KMS-11 (cell line): ENCODE measurements at regions not wholly inside any gene's neighbourhood (a gene's known extent, or its start where the extent isn't known, plus 50 kb on each side); places are given as distances from the start of the nearest gene placed in this dataset.

Experiments used
- H2AFZ ChIP-seq: fragments of 200-600 bp; sonication (generic); 2 replicates; pipeline ENCODE4 v1.6.1; 2016; ENCODE audit warnings: antibody characterized with exemption, mixed run types, low read depth
- H3K27ac ChIP-seq: fragments of 200-600 bp; sonication (generic); 2 replicates; pipeline ENCODE4 v1.6.1; 2016; ENCODE audit warnings: mild to moderate bottlenecking, mixed run types
- H3K27me3 ChIP-seq: fragments of 200-600 bp; sonication (generic); 2 replicates; pipeline ENCODE4 v1.6.1; 2017; ENCODE audit warnings: mild to moderate bottlenecking, low read depth, mixed run types, moderate library complexity; ENCODE audit not compliant: insufficient read depth
- H3K36me3 ChIP-seq: fragments of 200-600 bp; sonication (generic); 2 replicates; pipeline ENCODE4 v1.6.1; 2017; ENCODE audit warnings: mild to moderate bottlenecking, mixed run types; ENCODE audit not compliant: insufficient read depth
- H3K4me1 ChIP-seq: fragments of 200-600 bp; sonication (generic); 2 replicates; pipeline ENCODE4 v1.6.1; 2016; ENCODE audit warnings: mild to moderate bottlenecking, low read depth, mixed run types; ENCODE audit not compliant: poor library complexity, severe bottlenecking
- H3K4me2 ChIP-seq: fragments of 200-600 bp; sonication (generic); 2 replicates; pipeline ENCODE4 v1.7.0; 2016; ENCODE audit warnings: mild to moderate bottlenecking, mixed run types
- H3K4me3 ChIP-seq: fragments of 200-600 bp; sonication (generic); IDR thresholded peaks from 2 replicates; pipeline ENCODE4 v1.6.1; 2017; ENCODE audit warnings: low read depth, low read length, mixed read lengths; ENCODE audit not compliant: insufficient read depth
- H3K79me2 ChIP-seq: fragments of 200-600 bp; sonication (generic); 2 replicates; pipeline ENCODE4 v1.6.1; 2016; ENCODE audit warnings: low read depth, mixed run types; ENCODE audit not compliant: insufficient read depth
- H3K9ac ChIP-seq: fragments of 200-600 bp; sonication (generic); 2 replicates; pipeline ENCODE4 v1.6.1; 2016; ENCODE audit warnings: mild to moderate bottlenecking, mixed run types
- H4K20me1 ChIP-seq: fragments of 200-600 bp; sonication (generic); 2 replicates; pipeline ENCODE4 v1.6.1; 2016; ENCODE audit warnings: mild to moderate bottlenecking, mixed run types; ENCODE audit not compliant: insufficient read depth
- CTCF ChIP-seq: fragments of 200-600 bp; sonication (generic); conservative IDR thresholded peaks from 2 replicates; pipeline ENCODE4 v1.6.1; 2017; ENCODE audit warnings: low read depth, mild to moderate bottlenecking, antibody characterized with exemption, low read length, moderate library complexity, mixed read lengths

DNA sequence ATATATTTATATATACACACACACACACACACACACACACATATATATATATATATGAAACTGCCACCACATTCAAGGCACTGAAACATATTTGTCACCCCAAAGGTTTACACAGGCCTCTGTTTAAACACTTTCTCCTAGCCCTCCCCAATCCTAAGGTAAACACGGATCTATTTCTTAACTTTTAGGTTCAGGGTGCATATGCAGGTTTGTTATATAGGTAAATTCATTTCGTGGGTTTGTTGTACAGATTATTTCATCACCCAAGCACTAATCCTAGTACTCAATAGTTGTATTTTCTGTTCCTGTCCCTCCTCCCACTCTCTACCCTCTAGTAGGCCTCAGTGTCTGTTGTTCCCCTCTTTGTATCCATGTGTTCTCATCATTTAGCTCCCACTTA is 305.0 kb downstream of the GPR37 start:
- Histone ChIP-seq H3K36me3 (no peaks in the 10 kb centered on the region), H3K9ac (no peak overlapping the region), H3K27ac (no peak overlapping the region), H3K4me3 (no peak overlapping the region), H3K4me1 (no peaks in the 10 kb centered on the region), H3K4me2 (no peak overlapping the region), H2AFZ (no peak overlapping the region), H4K20me1 (no peaks in the 10 kb centered on the region), H3K27me3 (no peaks in the 10 kb centered on the region), H3K79me2 (no peaks in the 10 kb centered on the region)
- TF ChIP-seq CTCF: no peak

- no peak overlapping the region for H3K4me2 ChIP-seq
- no peaks in the 10 kb centered on the region for H3K79me2 ChIP-seq
- H3K27me3 ChIP-seq: no peaks in the 10 kb centered on the region
- H3K36me3 ChIP-seq: no peaks in the 10 kb centered on the region
- no peak overlapping the region for H3K9ac ChIP-seq
- no peak for TF ChIP-seq CTCF
- no peaks in the 10 kb centered on the region for H3K4me1 ChIP-seq
- H3K27ac ChIP-seq: no peak overlapping the region
- no peak overlapping the region for H2AFZ ChIP-seq
- H4K20me1 ChIP-seq: no peaks in the 10 kb centered on the region
- no peak overlapping the region for H3K4me3 ChIP-seq
These were observed 305.5 kb downstream of the GPR37 start for GRCh38 chr7:124460056-124460450.

DNA sequence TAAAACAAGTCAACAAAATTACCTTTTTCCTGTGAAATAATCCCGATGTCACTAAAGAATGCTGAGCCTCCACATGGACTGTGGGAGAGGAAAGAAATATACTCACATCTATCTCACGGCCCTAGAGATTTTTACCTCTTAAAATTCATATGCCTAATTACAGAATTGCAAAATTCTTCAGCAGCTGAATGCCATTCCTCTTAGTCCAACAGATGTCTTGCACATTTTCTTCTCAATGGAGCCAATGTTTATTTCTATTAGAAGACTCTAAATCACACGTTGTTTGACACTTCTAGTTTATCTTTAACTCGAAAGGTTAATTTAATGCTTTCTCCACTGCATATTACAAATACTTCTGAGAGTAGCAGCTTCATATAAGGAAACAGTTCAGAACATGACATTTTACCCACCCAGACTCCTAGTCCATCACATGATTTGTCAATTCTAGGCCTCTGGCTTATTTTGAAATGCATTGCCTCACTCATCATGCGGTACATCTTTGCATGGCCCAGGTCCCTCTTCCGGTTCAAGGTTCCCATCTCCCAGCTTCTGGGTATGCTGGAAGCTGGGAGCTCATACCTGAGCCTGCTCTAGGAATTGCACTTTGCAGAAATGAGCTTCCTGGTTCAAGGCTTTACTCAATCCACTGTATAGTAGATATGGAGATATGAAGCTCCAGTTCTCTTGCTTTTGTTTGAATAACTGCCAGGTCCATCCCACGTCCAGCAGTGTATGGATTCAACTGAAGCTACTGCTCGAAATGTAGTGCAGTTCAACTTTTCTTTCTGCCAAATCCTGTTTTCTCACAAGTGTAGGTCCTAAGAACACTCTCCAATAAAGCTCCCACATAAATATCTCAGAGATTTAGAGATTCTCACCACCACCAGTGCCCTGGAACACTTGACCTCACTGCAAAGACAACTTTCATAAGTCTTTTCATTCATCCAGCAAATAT is 306.2 kb downstream of the GPR37 start:
- Histone ChIP-seq H3K4me2 (no peak overlapping the region), H3K4me3 (no peak overlapping the region), H3K4me1 (no peaks in the 10 kb centered on the region), H2AFZ (no peak overlapping the region), H3K79me2 (no peaks in the 10 kb centered on the region), H4K20me1 (no peaks in the 10 kb centered on the region), H3K9ac (no peak overlapping the region), H3K27me3 (no peaks in the 10 kb centered on the region), H3K27ac (no peak overlapping the region), H3K36me3 (no peaks in the 10 kb centered on the region)
- no peak for TF ChIP-seq CTCF

DNA sequence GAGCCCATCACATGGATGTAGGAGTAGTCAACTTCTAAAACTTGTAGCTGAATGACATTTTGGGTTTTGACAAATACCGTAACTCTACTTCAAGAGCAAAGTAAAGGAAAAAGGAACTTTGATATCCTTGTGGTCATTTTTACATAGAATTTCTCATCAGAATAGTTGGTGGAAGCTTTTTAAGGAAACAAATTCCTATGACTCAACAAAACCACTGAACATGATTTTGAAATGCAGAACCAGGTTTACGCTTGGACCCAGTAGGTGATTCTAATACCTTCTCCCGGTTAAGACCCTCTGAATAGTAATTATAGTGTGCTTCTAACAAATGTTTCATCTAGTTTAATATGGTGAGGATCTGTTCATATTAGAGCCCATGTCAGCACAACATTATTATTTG is 307.8 kb downstream of the GPR37 start:
- Histone ChIP-seq H3K27ac (no peak overlapping the region), H2AFZ (no peak overlapping the region), H3K36me3 (no peaks in the 10 kb centered on the region), H3K4me3 (no peak overlapping the region), H3K4me1 (no peaks in the 10 kb centered on the region), H3K4me2 (no peak overlapping the region), H4K20me1 (no peaks in the 10 kb centered on the region), H3K9ac (no peak overlapping the region), H3K79me2 (no peaks in the 10 kb centered on the region), H3K27me3 (no peaks in the 10 kb centered on the region)
- no peak for TF ChIP-seq CTCF
